ENCODE measurements at regions not wholly inside any gene's neighbourhood (a gene's known extent, or its start where the extent isn't known, plus 50 kb on each side); places are given as distances from the start of the nearest gene placed in this dataset.
"Not testable (repeated sequence)": the region's sequence is repeated elsewhere in the genome, so short reads cannot be mapped to it uniquely, and the experiment has no call there.

DNA sequence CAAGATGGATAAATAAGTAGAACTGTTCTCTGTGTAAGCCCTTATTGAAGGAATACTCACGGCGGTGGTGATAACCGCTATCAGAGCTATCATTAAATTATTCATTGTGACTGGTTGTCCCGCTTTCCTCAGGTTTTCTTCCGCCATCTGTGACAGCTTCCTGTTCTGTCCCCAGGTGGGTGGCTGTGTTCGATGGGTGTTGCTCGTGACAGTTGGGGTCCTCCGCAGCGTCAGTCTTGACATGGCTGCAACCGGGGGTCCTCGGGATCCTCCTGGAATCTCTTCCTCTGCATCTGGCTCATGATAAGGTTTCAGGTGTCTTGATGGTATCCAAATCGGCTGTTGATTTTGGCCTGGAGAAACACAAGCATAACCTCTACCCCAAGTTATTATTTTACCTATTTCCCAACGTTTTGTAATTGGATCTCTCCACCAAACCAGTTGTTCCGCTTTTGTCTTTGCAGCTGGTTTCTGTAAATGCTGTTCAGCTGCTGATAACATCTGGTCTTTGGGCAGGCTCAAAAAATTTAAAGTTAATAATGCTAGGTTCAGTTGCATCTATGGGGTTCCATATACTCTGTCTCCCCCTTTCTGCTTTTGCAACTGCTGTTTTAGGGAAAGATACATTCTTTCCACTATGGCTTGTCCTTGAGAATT is 58.1 kb upstream of the INSIG1 start:
- H3K36me3 Mint-ChIP-seq (ENCODE audit: low read depth); H3K9me3 Mint-ChIP-seq; intact Hi-C loops (cut with micrococcal nuclease); H3K4me3 Mint-ChIP-seq; H3K27ac Mint-ChIP-seq; H3K4me1 Mint-ChIP-seq; DNase-seq: not testable (repeated sequence)
- peaks cover 28% of the 10 kb centered on the region for H3K27me3 Mint-ChIP-seq

DNA sequence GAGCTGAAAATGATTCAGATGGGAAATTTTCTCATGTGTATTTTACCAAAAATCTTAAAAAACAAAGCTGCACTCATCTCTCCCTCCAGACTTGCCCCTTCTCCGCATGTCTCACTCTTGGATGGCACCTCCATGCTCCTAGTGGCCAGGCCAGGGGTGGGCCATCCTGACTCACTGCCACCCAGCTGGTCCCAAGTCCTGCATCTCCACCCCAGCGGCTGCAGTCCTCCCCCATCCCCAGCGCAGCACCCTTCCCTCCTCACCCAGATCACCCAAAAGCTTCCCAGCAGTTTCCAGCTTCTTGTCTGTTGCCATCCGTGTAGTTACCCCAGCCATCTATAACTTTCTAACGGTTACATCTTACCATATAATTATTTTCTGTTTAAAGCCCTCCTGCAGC is 53.0 kb upstream of the INSIG1 start:
- H3K4me1 Mint-ChIP-seq, result no peaks in the 10 kb centered on the region
- no peak for DNase-seq
- peaks cover 19% of the 10 kb centered on the region for H3K27me3 Mint-ChIP-seq
- intact Hi-C loops (cut with micrococcal nuclease), result no loop called here
- H3K36me3 Mint-ChIP-seq (ENCODE audit: low read depth), result no peaks in the 10 kb centered on the region
- no peaks in the 10 kb centered on the region for H3K9me3 Mint-ChIP-seq
- H3K4me3 Mint-ChIP-seq, result no peak overlapping the region
- no peak overlapping the region for H3K27ac Mint-ChIP-seq

DNA sequence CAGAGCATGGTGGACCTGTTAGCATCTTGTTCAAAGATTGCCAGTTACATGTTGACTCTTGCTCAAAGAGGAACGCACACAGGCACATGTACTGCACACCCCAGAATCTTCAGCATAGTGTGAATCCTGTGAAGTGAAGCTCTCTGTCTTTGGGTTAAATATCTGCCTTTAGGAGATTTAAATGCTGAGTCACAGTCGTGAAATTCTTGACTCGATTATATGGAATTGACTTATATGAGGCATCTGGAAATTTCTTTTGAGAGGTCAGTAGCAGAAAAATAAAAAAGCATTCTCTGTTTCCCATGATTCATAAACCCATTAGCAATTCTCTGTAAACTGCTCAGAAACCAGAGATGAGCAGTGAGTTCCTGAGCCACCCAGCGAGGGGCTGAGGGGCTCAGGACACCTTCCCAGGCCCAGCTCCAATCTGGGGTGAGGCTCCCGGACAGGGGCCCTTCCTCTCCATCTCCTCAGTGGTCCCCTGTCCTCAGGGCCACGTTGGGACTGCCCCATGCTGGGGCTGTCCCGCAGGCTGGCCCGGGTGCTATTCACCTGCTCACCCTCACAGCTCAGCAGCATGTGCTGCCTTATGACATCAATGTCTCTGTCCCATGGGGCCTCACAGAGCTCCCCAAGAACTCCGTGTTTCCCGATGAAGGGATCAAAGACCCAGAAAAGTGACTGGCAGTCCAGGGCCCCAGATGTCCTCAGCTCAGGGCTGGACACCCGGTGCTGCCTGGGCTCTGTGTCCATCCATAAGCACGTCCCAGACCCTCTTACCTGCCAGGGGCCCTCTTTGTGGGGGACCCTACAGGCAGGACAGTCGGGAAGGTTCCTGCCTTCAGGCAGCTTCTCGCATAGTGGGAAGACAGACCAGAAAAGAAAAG is 50.0 kb upstream of the INSIG1 start:
- H3K9me3 Mint-ChIP-seq, result no peaks in the 10 kb centered on the region
- no peak overlapping the region for H3K4me3 Mint-ChIP-seq

More for the DNA sequence above, 50.0 kb upstream of the INSIG1 start:
- no peak for DNase-seq
- Mint-ChIP-seq H3K4me1 (no peaks in the 10 kb centered on the region), H3K27ac (no peak overlapping the region), H3K27me3 (peaks cover 10% of the 10 kb centered on the region), H3K36me3 (ENCODE audit: low read depth) (no peaks in the 10 kb centered on the region)
- intact Hi-C loops (cut with micrococcal nuclease), result no loop called here
